HG02610 (cell line): ENCODE measurements at regions not wholly inside any gene's neighbourhood (a gene's known extent, or its start where the extent isn't known, plus 50 kb on each side); places are given as distances from the start of the nearest gene placed in this dataset.

Source experiments
- ATAC-seq: cut with Tn5 transposase; IDR thresholded peaks from one replicate; pipeline ENCODE4 v1.9.1; 2021; ENCODE audit warnings: mild to moderate bottlenecking, moderate library complexity; ENCODE audit not compliant: unreplicated experiment

GRCh38 chr6:156533872-156534524 is 243.2 kb upstream of the ARID1B start:
- ATAC-seq, result no peak

GRCh38 chr6:156526081-156526480 is 251.1 kb upstream of the ARID1B start:
- ATAC-seq, result no peak

- no peak for ATAC-seq
Measured at GRCh38 chr6:156525541-156525940, 251.6 kb upstream of the ARID1B start.

DNA sequence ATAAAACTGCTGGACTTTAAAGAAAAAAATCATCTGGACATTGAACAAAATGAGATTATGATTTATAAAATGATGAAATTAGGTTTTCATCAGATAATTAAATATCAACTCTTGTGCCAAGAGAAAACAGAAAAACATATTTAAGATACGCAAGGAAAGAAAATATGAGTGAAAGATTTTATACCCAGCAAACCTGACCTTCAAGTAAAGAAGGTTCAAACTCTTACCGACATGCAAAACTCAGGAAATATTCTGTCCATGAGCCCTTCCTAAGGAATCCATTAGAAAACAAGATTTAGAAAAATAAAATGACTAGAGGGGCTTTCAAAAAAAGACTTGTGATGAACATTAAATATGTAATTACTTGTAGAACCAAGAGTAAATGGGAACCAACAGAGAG is 257.2 kb upstream of the ARID1B start:
- ATAC-seq, result no peak

DNA sequence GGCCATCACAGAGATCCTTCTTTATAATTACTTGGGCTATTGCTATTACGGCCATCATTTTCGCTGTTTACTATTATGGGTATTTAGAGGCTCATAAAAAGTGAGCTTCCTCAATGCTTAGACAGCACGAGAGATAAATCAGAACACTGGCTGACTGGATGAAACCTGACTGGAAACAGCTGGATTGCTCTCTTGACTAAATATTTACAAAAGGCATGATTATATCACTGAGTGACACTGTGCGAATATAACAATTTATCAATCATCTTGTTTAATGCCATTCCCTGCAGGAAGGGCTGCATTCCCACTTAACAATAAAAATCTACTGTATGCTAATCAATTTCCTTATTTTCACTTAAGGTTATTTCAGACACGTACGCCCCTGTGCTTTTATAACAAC is 260.1 kb upstream of the ARID1B start:
- ATAC-seq, result no peak

DNA sequence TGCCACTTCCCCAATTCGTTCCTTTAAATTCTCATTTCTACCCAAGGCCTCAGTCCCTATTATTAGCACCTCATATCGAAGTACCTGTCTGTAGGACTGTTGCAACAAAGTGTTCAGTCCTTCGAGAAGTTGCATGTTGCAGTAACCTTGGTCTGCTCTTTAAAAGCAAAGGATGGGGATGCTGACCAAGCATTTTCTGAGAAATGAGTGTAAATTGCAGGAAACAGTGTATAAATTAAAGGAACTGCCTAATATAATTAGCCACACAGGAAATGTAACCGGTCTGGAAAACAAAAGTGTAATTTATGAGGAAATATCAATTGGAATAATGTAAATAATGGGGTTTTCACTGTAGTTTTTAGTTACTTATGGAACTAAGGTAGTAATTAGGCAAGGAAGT is 261.9 kb upstream of the ARID1B start:
- no peak for ATAC-seq

DNA sequence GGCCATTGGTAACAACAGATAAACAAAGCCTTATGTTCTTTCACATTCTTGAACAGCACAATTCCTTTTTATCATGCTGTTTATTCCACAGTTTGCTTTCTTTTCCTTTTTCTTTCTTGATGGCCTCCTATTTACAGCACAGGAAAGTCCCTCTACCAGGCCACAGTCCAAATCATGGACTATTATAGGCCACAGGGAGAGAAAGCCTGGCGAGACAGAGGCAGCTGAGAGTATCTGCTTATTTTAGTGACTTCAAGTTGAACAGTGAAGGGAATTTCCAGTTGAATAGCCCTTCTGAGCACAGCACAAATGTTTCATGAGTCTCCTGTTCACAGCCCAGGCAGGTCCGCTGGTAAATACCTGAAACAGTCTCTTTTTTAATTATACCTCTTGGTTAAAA is 263.7 kb upstream of the ARID1B start:
- no peak for ATAC-seq

DNA sequence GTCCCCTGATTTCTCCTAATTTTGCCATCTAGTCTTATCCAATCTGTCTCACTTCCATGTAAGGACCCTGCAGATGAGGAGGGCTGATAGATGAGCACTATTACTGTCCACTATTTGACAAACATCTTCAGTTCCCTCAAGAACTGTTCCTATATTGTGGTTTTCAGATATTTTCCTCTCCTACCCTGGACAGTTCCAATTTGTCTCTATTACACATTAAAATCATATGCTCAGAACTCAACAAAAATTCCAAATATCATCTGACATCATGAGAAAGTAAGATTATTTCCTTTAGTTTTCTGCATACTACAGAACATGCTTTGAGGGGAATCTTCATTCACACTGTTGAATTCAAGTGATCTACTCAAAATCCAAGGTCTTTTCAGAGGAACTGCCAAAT is 265.6 kb upstream of the ARID1B start:
- no peak for ATAC-seq

DNA sequence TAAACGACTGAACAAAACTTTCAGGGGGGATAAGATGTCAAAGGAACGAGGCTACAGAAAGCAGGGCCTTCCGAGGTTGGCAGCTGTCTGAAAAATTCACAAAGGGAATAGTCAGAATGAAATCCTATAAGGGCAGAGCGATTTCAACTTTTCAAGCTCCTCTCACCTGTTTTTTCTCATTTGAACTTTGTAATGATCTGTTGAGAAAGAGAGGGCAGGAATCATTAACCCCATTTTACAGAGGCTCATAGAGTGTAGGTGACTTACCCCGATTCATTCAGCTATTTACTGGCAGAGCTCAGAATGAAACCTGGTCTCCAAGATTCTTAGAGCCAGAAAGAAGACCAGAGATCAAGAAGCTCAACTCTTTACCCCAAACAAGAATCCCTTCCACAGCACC is 266.1 kb upstream of the ARID1B start:
- no peak for ATAC-seq

DNA sequence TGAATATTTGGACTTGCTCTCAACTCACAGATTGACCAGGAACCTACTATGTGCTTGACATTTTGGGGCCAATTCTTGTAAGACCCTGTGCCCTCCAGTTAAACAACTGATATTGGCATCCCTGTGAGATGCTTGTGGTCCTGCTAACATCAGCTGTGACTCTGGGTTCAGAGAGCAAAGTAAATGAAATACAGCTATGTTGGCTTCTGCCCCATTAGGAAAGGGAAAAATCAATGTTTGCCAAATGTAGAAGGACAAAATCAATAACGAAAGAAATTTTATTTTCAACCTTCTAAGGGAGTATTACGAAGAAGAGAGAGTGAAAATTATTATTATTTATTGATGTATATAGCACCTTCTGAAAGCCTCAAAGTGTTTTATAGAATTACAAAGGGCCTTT is 266.9 kb upstream of the ARID1B start:
- no peak for ATAC-seq

DNA sequence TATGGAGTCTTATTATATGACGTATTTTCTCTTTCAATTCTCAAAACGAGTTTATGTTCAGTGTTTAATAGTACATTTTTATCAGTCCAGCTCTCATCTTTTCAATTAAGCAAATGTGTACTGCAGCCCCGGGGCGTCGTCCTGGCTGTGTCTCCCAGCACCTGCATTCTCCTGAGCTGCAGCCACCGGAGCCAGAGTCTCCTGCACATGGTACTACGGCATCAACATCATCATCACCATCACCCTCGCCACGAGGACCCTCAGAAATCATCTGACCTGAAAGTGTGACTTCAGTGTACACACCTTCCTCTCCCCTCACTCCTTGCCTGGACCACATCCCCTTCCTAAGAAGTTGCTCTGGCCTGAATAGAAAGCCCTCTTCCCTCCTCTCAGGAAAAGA is 267.7 kb upstream of the ARID1B start:
- no peak for ATAC-seq

GRCh38 chr6:156508923-156509322 is 268.3 kb upstream of the ARID1B start:
- ATAC-seq, result no peak

DNA sequence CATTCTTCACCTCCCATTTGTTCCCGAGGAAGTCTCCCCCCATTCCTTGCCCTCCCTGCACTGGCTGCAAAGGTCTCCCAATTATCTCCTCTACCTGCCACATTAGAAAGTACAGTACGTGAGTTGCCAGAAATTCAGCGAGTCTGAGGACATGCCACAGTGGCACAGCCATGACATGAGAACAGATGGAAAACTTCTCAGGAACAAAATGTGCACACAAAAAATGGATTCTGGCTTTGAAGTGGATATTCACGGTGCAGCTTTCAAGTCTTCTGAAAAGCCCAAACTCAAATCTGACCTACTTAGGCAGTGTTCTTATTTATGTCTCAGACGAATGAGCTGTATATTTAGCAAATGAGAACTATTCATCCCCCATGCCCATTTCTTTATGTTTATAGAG is 269.1 kb upstream of the ARID1B start:
- no peak for ATAC-seq

DNA sequence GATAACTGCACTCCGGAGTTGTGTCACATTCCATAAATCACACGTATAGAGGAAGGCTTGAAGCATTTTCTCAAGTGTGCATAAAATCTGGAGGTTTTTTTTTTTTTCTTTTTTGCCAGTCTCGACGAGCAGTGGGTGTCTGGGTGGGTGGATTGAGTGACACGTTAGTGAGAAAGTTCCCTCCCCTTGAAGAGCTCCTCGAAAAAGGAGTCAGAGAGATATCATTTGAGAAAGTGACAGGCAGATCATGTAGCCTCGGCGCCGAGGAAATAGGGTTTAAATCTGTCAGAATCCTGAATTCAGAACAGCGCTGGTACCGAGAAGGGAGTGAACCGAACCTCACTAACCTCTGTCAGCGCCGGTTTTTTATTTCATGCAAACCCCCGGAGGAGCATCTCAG is 269.5 kb upstream of the ARID1B start:
- no peak for ATAC-seq

DNA sequence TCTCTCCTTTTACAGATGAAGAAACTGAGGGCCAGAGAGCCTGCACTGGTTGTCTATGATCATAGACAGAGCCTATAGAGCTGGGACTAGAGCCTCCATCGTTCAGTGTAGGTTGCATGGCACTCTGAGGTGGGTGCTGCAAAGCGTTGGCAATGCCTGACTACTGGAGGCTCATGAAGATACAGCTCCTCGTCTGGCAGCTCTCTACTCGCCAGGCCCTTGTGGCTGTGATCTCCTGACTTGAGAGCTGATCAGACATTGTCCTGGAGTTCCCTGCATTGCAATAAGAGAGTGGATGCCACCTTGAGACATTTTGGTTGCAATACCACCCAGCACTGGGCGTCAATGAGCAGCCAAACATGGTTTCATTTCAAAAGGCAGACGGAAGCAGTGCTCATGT is 270.1 kb upstream of the ARID1B start:
- no peak for ATAC-seq

GRCh38 chr6:156502969-156503504 is 274.1 kb upstream of the ARID1B start:
- ATAC-seq, result no peak

DNA sequence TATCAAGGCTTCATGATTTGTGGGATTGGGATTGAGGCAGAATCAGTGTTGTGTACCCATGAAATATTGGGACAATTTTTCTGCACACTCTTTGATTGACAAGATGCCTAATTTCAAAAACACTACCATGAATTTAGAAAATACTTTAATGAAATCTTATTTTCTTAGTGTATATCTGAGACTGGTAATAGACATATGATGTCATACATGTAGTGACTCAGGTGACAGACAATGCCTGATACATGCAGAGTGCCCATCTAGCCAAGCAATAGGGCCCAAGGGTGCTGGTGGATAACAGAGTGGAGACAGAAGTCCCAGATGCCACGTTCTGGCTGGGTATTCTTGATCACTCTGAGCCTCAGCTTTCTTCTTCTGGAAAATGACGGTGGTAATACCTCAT is 279.6 kb upstream of the ARID1B start:
- no peak for ATAC-seq

DNA sequence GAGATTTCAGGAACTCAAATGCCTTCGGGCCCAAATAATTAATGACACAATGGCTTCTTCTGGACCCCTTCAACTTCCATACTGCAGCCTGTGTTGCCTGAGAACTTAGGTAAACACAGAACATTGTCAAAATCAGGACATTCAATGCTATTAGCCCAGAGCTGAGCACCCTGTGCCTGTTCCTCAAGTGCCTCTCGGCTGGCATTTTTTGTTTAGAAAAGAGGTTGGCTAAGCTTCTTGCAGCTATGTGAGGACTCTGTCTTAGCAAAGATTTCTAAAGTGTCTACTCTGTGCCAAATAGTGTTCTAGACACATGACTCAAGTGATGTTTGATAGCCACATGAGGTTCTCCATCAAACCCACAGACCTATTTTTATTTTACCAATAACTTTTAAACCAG is 289.3 kb upstream of the ARID1B start:
- no peak for ATAC-seq

DNA sequence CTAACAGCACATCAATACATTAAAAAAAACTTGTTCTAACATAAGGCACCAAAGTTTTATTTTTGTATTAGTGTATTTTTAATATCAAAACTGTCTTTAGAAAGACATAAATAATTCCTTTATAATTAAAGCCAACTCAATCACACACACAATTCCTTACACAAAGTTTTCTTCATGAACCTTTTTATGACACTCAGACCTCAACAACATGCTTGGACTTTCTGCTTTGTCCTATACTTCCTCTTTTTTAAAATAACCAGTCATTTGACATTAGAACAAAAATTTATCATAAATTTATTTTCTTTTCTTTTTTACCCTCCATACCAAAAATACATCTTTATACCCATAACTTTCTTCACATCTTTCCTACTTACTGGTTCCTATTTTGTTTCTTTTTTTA is 292.0 kb upstream of the ARID1B start:
- ATAC-seq, result no peak

GRCh38 chr6:156474507-156475120 is 302.6 kb upstream of the ARID1B start:
- peak; percentile 49 for ATAC-seq

- no peak for ATAC-seq
Measured at GRCh38 chr6:156471000-156471399, 306.2 kb upstream of the ARID1B start.

DNA sequence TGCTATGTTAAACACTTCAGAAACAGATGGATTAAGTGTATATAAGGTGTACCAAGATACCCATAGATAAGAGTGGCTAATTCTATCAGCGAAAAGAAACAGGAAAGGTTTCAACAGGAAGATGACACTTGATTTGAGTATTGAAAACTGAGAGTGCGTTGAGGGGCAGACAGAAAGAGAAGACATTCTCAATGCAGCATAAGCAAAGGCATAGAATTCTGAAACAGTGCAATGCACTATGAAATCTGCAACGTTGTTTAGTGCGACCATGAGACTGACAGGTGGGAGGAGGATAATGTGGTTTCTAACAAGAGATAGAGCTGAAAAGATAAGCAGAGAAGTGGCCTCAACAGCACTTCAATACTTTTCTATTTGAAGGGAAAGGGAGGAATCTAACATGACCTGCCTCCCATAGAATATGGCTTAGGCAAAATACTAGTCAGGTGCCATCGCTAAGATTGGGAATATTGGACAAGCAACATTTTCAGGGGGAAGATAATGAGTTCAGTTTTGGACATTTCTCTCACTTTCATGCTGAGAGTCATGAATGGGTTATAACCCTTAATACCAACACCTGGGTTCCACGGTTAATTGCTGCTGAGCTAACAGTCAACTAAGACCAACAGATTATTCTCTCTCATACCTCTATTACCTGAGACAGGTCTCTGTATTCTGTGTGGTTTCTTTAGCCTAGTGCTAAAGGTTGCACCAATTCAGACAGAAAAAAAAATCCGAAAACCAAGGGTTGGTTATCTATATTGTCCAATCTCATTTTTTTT is 312.9 kb upstream of the ARID1B start:
- ATAC-seq, result no peak
